Neural progenitor cell (in vitro differentiated cells): ENCODE measurements at regions not wholly inside any gene's neighbourhood (a gene's known extent, or its start where the extent isn't known, plus 50 kb on each side); places are given as distances from the start of the nearest gene placed in this dataset.

Experiments
- EZH2 ChIP-seq: fragments of 200-600 bp; sonication (generic); IDR thresholded peaks from 2 replicates; pipeline ENCODE4 v1.6.1; 2017; ENCODE audit warnings: antibody characterized with exemption, mild to moderate bottlenecking, moderate library complexity
- EZH2phosphoT487 ChIP-seq: fragments of 200-600 bp; sonication (generic); IDR thresholded peaks from 2 replicates; pipeline ENCODE4 v1.6.1; 2017; ENCODE audit warnings: antibody characterized with exemption
- TF ChIP-seq, protein P1 (sequence below): fragments of 200-600 bp; sonication (generic); IDR thresholded peaks from 2 replicates; pipeline ENCODE4 v1.5.1; 2017; ENCODE audit warnings: antibody characterized with exemption, mild to moderate bottlenecking

DNA sequence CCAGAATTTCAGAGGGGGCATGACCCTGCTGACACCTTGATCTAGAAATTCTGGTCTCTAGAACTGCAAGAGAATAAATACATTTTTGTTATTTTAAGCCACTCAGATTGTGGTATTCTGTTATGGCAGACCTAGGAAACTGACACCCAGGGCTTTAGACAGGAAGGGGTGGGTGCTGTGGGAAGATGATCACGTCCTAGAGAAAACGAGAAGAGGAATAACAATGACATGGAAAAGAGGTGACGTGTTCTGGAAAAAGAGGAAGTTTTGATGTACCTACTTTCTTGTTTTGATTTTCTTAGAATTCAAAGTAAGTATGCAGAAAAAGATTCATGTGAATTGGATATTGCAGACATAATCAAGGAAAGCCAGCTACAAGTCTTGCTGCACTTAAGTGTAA, 232.9 kb upstream of the RUNX1 start:
- TF ChIP-seq, protein P1, sequence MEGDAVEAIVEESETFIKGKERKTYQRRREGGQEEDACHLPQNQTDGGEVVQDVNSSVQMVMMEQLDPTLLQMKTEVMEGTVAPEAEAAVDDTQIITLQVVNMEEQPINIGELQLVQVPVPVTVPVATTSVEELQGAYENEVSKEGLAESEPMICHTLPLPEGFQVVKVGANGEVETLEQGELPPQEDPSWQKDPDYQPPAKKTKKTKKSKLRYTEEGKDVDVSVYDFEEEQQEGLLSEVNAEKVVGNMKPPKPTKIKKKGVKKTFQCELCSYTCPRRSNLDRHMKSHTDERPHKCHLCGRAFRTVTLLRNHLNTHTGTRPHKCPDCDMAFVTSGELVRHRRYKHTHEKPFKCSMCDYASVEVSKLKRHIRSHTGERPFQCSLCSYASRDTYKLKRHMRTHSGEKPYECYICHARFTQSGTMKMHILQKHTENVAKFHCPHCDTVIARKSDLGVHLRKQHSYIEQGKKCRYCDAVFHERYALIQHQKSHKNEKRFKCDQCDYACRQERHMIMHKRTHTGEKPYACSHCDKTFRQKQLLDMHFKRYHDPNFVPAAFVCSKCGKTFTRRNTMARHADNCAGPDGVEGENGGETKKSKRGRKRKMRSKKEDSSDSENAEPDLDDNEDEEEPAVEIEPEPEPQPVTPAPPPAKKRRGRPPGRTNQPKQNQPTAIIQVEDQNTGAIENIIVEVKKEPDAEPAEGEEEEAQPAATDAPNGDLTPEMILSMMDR, result no peak
- TF ChIP-seq EZH2 (no peak), EZH2phosphoT487 (no peak)
